CD4-positive, alpha-beta T cell treated with Interferon alpha-2 for 1 hour (primary cell): ENCODE measurements at regions not wholly inside any gene's neighbourhood (a gene's known extent, or its start where the extent isn't known, plus 50 kb on each side); places are given as distances from the start of the nearest gene placed in this dataset.
"Not testable (repeated sequence)": the region's sequence is repeated elsewhere in the genome, so short reads cannot be mapped to it uniquely, and the experiment has no call there.

Experiments used
- DNase-seq, 2 donors: peaks; one replicate each; pipeline ENCODE4 v3.0.0-alpha.2; 2020 to 2022

GRCh38 chr11:33553486-33553885, 147.1 kb downstream of the C11orf91 start:
- DNase-seq, result no peak

DNA sequence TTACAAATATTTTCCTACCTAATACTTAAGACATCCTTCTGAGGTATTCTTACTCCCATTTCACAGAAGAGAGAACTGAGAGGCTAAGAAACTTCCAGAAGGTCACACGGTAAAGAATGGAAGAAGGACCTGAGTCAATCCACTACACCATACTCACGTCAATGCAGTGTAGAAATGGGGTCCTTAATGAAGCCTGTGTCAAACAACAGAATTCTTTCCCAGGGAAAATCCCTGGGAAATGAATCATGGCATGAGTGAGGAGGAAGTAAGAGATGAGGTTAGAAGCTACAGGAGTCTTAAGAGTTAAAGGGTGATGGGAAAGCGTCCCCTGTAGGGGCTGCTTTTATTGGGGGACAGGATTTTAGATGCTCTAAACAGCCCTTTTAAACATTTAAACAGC, 147.9 kb downstream of the C11orf91 start:
- DNase-seq, result no peak

GRCh38 chr11:33551051-33551450, 149.6 kb downstream of the C11orf91 start:
- no peak for DNase-seq

DNA sequence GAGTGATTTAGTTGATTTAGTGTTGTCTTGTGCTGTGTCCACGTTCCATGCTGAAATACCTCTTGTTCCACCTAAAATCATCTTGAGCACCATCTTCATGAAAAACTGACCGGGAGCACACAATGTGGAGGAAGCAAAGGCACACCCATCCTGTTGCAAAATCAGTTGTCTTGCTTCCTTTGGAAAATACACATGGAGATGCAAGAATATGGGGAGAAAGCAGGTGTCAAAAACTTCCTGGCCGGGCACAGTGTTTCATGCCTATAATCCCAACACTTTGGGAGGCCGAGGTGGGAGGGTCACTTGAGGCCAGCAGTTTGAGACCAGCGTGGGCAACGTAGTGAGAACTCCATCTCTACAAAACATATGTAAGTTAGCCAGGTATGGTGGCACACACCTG, 151.1 kb downstream of the C11orf91 start:
- no peak for DNase-seq

- DNase-seq, result no peak
Measured at GRCh38 chr11:33545931-33546330, 154.7 kb downstream of the C11orf91 start.

- no peak for DNase-seq
Measured at GRCh38 chr11:33544593-33545373, 155.8 kb downstream of the C11orf91 start.

DNA sequence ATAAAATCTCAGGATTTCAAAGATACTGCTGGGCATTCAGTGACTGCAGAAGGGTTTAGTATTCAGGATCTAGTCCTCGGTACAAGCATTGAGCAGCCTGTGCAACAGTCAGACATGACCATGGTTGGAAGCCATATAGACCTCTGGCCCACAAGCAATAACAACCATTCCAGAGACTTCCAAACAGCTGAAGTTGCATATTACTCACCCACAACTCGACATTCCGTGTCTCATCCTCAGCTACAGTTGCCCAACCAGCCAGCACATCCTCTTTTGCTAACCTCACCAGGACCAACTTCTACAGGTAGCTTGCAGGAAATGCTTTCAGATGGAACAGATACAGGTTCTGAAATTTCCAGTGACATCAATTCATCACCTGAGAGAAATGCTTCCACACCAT, 156.8 kb downstream of the C11orf91 start:
- DNase-seq, result no peak

DNA sequence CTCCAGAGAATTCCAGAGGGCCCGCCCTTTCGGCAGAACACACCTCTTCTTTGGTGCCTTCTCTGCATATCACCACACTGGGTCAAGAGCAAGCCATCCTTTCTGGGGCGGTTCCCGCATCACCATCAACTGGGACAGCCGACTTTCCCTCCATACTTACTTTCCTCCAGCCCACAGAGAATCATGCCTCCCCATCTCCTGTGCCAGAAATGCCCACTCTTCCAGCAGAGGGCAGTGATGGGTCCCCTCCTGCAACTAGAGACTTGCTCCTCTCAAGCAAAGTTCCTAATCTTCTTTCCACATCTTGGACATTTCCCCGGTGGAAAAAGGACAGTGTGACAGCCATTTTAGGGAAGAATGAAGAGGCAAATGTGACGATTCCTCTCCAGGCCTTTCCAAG, 157.7 kb downstream of the C11orf91 start:
- peak in 1 of 2 donors; percentile 33 for DNase-seq

- no peak for DNase-seq
Measured at GRCh38 chr11:33540946-33541915, 159.4 kb downstream of the C11orf91 start.

DNA sequence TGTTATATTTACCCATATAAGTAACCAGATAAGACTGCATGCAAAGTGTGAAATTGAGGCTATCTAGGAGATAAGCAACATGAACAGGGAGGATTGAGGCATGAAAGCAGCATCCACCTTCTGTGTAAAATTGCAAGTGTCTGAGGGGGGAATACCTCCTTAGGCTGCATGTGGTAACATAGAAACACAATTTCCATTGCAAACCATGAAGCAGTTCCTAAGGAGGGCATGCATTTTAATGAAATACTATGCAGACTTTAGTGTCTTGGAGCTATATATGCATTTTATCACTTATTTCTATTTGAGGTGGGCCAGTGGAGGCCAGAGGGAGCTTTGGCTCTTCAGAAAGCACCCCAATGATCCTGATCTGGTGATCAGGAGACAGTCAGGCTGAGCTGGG, 160.2 kb downstream of the C11orf91 start:
- DNase-seq, result no peak

GRCh38 chr11:33539751-33540150, 160.9 kb downstream of the C11orf91 start:
- no peak for DNase-seq

DNA sequence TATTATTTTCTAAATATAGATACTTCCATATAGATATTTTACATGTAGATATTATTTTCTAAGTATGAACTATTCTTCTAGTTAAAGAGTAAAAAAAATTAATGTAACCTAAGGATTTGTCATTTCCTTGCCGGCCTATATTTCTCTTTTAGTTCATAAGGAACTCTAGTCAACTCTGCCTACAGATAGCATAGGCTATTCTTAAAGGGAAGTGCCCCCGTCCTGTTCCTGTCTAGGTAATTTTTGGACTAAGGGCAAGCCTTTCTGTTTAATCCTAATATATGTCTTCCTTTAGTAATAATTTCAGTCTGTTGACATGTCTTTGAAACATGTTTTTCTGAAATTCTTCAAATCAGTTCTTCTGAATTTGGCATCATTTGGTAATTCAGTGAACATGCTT, 161.9 kb downstream of the C11orf91 start:
- DNase-seq, result no peak

DNA sequence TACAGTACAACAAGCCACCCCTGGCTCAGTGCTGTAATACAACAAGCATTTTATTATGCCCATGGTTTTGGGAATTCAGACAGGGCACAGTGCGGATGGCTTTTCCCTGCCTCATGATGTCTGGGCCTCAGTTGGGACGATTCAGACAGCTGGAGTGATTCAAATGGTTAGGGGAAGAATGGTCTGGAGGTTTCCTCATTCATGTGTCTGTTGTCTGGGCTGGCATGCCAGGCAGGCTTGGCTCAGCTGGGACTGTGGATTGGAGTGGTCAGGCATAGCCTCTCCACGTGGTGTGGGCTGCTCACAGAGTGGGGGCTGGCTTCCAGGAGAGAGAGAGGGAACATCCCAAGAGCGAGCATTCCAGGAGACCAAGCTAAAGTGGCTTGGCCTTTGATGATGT, 164.4 kb downstream of the C11orf91 start:
- DNase-seq, result no peak

DNA sequence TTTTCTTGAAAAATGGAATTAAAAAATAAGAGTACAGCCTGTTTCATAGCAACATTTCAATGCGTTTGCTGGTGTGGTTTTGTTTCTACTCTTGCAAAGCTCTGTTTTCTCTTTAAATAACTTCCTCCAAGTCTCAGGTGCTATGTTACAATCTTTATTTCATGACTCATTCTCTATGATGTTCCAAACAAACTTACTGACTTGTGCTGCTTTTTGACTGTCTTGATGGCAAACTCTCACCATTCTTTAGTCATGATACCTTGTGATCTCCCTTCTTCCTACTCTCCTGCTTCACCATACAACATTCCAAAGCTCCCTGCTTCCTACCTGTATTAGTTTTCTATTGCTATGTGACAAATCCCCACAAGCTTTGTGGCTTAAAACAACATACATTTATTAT, 166.1 kb downstream of the C11orf91 start:
- DNase-seq, result no peak

DNA sequence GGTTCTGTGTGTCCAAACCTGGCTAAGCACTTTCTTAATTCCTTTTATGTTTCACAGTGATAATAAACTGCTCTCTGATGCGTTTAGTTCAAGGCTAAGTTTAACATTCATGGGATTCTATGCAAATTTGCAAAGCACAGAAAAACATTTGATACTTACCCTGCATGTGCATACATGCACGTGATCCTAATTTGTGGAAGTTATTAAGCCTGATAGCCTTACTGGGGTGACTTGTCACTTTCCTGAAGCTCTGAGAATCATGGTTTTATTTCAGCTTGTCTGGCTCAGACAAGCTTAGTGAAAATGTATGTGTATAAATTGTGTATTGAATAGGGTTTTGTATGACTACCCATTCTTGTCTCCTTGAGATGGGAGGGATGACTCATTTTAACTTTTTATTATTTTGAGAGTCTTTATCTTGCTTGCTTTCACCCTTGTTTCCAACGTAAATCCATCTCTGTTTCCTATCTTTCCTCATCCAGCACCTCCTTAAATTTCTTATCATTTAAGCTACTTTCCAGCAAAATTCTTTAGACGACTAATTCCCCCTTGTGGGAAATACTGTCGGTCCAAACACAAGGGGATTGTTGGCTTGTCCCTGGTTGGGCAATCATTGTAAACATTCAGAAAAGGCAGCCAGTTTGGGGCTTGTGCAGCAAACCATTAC, 167.1 kb downstream of the C11orf91 start:
- no peak for DNase-seq

DNA sequence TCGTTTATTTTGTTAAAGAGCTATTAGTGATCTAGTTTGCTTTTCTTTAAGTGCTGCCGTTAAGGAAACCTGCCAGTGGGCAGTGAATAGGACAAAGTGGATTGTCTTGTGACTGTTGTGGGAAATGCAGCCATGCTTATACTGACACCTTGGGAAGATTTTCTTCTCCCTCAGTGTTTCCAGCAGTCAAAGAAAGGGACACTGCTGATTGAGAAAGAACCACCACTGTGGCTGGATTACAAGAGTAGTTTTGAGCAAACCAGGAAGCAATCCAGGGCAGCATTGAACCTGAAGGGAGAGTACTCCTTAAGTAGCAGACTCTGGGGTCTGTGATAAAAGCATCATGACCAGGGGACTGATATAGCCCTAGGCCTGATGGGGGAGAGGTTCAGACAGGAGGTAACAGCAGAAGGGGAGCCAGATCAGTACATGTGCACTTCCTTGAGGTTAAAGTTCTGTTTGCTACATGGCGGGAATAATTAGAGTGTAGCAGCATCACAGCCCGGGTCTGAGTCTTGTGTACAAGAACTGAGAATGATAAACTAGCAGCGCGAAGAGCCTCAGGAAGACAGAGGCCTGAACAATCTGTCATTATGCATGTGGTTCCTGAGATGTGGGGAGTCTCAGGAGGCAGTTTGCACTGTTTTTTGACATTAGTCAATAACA, 167.8 kb downstream of the C11orf91 start:
- DNase-seq, result no peak

DNA sequence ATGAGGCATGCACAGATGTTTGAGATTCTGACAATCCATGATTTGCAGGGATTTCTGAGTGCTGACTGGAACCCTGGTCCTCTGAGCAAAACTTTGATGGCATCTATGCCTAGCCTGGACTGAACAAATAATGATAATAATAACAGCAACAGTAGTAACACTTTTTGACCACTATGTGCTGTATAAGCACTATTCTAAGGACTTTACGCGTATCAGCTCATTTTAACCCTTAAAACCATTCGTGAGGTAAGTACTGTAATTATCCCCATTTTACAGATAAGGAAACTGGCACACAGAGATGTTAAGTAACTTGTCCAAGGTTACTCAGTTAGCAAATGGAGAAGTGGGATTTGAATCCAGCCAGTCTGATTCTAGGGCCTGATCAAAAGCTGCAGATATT, 168.4 kb downstream of the C11orf91 start:
- no peak for DNase-seq

DNA sequence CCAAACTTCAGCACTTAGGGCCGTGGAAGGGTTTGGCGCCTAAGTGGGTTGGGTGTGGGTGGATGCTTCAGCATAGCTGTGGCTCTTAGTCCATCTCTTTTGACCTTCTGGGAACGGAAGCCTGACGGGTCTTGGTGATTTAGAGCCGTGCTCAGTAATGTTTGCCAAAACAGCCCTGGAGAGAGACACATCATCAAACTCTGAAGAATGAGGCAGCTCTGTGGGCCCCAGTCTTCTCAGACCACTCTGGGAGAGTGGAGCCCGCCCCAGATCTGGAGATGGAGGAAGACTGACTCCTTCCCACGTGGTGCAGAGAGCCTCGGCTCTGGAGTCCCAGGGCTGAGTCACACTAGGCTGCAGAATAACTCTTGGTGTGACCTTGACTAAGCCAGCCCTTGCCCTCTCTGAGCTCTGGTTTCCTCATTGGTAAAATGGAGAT, 168.9 kb downstream of the C11orf91 start:
- no peak for DNase-seq

DNA sequence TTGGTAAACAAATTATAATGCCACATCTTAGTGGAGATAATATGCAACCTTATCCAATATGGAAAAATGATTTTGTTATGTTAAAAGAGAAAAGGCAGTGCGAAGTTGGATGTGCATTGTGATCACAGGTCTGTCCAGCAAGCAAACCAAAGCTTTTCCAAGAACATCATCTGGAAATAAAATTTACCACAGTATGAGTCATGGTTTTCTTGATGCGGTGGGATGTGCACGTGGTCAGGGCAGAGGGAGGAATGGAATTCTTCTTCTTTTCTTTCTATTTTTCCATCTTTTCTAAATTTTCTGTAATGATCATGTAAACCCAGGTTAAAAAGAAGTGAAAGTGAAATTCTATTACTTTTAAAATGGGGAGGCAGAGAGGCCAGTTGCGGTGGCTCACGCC, 169.8 kb downstream of the C11orf91 start:
- DNase-seq, result no peak

GRCh38 chr11:33529461-33529860, 171.2 kb downstream of the C11orf91 start:
- DNase-seq, result no peak

DNA sequence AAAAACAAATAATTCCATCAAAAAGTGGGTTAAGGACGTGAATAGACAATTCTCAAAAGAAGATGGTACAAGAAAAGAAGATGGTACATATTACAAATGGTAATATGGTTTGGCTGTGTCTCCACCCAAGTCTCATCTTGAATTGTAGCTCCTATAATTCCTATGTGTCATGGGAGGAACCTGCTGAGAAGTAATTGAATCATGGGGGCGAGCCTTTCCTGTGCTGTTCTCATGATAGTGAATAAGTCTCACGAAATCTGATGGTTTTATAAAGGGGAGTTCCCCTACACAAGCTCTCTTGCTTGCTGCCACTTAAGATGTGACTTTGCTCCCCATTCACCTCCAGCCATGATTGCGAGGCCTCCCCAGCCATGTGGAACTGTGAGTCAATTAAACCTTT, 172.9 kb downstream of the C11orf91 start:
- DNase-seq, result not testable (repeated sequence)

- DNase-seq, result no peak
Measured at GRCh38 chr11:33525789-33526188, 174.8 kb downstream of the C11orf91 start.

DNA sequence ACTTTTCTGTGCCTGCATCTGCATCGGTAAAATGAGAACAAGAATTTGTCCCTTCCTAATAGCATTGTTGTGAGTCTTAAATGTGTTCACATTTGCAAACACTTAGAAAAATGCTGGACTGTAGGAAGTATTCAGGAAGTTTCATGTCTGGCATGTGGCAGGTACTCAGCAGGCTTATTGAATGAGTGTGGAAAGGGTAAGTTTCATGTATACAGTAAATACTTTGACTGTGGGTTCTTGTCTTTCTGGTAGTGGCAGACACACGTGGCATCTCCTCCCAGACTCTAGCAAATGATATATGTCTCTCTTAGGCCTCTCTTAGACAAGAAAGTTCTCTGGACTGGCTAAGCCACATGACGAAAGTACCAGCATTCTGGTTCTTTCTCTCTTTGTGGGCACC, 179.2 kb downstream of the C11orf91 start:
- no peak for DNase-seq
